ENCODE measurements at regions not wholly inside any gene's neighbourhood (a gene's known extent, or its start where the extent isn't known, plus 50 kb on each side); places are given as distances from the start of the nearest gene placed in this dataset.

DNA sequence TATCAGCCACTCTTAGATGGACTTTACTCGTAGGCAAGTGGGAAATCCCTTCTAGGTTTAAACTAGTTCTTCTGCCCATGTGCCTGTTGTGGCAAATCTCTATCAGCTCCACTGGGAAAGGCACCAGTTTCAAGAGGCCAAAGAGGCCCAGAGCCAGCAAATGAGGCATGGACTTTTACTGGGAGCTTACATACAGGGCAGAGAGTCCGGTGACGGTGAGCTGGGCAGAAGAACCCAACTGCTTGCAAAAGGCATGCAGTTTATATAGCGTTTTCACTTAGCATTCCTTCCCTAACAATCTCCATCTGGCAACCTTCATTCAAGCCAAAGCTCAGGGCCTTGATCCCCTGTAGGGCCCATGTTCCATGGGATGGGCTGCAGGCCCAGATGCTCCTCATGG, 93.0 kb upstream of the C3orf80 start:
- DNase-seq, result peak in 1 of 14 donors; percentile 61

DNA sequence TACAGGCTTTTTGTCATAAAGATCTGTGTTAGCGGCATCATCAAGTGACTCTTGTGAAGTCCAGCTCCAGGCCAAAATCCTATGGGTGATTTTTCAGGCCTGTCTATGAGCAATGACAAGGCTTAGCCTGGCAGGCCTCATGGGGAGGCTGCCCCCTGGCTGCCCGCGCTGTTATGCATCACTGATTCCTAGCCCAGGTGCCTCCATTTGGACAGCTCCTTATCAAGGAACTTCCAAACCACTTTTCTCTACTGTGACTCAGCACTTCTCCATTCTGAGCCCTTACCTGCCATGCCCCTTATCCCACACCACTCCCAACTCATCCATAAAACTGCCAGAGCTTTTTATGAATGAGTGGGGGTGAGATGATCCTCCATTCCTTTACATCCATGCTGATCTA, 91.5 kb upstream of the C3orf80 start:
- DNase-seq, result no peak

DNA sequence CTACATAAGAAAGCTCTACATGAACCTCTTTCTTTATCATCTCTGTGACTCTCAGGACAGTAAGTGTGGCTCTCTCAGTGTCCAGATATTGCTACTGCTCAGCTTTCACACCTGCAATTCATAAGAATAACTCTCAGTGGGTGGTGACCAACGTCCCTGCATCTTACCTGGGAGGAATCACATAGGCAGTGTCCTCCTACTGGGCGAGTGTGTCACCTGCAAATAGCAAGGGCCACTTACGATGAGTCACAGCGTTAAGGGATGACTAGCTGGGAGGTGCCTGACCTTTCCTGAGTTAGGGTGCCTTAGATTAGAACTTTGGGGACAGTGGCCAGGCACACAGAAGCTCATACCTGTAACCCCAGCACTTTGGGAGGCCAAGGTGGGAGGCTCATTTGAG, 90.8 kb upstream of the C3orf80 start:
- DNase-seq, result no peak

DNA sequence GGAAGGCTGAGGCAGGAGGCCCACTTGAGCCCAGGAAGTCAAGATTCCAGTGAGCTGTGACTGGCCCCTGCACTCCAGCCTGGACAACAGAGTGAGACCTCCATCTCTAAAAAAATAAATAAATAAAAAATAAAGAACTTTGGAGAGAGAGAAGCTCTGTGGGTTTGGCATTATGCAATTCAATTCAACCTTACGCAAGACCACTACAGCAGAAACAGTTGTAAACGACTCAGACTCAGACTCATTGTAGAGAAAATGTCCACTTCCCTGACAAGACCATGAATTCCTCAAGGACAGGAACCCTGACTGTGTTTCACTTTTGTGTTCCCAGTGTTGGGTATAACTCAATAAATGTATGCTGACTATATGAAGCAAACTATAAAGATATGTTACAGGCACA, 90.3 kb upstream of the C3orf80 start:
- DNase-seq, result no peak

DNA sequence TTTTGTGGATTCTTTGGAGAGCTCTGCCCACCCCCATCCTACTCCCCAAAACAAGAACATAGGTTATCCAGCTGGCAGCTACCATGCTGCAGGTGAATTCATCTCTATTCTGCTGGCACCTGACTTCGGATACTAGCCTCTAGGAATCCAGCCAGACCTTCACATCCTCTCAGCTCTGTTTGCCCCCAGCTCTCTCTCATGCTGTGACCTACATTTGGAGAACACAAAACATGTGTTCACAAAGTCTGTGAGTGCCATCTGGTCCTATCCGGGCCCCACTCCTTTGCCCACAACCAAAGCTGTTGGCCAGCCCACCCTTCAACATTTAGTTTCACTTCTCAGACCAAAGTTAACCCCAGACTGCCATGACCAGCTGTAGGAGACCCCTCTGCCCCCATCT, 89.4 kb upstream of the C3orf80 start:
- peak in 1 of 14 donors; percentile 83 for DNase-seq

DNA sequence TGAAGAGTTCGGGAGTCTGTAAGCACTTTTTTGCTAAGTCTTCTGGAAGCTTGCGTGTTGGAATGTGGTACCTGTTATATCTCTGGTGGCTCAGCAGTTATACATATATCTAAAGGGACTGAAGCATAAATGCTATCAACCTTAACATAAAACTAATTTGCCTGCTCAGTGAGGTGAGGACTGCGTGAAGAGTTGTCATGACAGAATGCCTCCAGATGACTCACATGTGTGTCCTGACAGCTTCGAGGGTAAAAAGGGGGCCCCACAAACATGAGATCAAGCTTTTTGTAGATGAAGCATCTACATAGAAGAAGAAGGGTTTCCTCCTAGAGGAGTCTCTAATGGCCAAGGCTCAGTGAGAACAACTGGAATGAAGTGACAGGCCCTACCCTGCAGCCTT, 88.8 kb upstream of the C3orf80 start:
- DNase-seq, result no peak

DNA sequence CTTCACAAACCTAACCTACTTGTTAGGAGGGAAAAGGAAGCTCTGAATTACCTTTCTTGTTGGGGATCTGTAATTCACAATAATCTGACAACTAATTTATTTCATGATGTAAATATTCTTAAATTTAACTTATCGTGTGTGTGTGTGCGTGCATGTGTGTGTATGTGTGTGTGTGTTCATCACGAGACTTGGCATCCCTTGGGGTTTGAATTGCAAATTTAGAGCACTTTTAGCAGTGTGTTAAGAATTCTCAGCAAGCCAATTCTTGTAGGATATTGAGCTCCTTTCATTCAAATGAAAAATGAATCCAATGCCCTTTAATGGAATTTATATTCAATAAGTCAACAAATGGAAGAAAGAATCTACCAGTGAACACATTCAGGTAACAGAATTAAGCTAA, 85.9 kb upstream of the C3orf80 start:
- no peak for DNase-seq

DNA sequence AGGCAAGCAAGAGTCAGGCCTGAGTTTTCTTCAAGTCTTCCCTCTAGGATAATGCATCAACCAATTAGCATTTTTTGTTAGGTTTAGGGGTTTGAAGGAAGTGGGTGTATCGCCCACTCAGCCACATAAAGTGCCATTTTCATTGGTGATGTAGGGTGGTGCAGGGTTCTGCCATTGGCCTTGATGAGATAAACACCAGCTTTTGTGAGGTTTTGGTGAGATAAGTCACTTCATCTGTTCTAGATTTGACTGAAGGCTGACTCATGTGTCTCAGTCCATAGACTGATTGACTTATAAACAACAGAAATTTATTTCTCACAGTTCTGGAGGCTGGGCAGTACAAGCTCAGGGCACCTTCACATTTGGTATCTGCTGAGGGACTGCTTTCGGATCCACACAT, 84.5 kb upstream of the C3orf80 start:
- no peak for DNase-seq

DNA sequence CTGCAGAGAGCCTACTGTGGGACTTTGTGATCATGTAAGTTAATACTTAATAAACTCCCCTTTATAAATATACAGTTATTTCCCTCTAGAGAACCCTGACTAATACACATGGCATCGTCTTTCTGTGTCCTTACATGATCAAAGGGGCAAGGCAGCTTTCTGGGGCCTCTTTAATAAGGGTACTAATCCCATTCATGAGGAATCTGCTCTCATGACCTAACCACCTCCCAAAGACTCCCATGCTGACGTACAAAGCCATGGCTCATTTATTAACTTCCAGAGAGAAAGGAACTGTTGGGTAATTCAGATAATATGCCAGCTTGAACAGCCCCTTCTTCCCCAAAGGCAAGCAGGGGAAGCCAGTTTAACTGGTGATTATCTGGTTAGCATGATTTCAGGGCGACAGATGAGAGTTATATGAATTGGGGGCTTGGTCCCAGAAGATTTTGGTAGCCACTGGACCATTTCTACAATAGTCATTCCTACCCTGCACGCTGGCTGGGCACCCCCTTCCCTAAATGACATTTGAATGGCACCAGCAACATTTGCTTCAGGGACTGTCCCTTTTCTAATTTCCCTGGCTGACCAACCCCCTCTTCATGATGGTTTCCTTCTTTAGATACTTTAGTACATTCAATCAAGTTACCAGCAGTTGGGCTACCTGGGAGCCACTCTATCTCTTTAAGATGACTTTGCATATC, 83.6 kb upstream of the C3orf80 start:
- DNase-seq, result no peak

DNA sequence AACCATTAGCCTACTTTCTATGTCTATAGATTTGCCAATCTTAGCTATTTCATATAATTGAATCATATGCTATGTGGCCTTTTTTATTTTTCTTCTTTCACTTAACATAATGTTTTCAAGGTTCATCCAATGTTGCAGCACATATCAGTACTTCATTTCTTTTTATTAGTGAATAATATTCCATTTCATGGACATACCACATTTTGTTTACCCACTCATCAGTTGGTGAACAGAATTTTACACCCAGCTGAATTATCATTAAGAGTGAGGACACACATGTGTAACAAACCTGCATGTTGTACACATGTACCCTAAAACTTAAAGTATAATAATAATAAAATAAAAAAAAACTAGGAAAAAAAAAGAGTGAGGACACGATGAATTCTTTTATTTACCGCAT, 81.7 kb upstream of the C3orf80 start:
- DNase-seq, result no peak

DNA sequence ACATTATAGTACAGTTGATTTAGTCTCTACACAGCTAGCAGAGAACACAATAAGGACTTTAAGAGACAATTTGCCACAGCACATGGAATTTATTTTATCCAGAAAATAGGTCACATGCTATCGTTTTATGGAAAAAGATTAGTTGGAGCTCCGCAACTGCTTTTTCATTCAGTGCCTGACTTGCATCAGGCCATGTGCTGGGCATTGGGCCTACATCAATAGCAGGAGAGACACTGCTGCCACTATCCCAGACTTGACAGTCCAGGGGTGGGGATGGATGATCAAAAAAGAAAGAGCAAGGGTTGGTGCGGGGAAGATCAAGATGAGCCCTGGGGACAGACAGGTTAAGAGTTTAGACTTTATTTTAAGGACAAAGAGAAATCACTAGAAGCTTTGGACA, 75.2 kb upstream of the C3orf80 start:
- no peak for DNase-seq

DNA sequence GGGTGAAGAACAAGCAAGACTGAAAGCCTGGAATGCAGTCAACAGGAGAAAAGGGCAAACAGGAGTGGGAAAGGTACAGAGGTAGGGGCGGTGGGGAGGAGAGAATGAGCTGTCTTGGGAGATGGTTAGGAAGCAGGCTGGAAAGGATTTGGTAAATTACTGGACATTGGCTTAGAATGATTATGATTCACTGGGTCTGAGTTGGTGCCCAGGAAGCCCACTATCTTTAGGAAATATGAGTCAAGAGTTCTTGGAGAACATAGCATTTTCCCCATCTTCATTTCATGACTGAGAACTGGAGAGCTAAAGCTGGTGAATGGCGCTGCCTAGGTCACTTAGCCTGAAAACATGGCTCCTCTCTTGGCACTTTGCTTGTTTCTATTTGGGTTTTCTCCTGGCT, 74.7 kb upstream of the C3orf80 start:
- DNase-seq, result no peak

DNA sequence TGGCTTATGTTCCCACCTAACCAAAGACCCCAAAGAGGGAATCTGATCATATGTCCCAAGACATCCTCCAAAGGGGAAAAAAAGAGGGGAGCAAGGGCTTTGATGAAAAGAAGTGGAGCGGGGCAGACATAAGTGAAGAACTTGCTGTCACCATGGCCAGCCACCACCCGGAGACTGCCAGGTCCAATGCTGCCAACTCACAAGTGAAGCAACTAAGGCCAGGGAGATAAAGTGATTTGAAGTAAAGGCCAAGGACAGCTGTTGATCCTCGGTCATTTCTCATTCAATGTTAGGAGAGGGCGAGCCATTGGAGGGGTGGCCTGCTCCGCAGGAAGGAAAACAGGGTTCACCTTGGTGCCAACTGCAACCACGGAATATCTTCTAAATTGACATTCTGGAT, 72.6 kb upstream of the C3orf80 start:
- DNase-seq, result no peak

DNA sequence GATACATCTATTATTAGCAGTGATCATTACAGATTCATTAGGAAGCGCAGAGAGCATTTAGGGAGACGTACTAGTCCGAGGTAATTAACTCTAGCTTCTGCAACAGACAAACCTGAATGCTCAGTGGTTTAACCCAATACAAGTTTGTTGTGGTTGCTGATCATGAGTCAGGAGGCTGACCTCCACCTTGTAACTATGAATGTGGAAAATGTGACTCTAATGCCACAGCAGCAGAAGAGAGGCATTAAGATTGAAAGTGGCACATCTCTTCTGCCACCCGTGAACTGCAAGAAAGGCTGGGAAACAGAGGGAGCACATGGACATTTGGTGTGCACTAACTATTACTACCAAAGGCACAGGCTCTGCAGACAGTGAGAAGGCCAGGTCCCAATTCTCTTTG, 71.2 kb upstream of the C3orf80 start:
- DNase-seq, result no peak

DNA sequence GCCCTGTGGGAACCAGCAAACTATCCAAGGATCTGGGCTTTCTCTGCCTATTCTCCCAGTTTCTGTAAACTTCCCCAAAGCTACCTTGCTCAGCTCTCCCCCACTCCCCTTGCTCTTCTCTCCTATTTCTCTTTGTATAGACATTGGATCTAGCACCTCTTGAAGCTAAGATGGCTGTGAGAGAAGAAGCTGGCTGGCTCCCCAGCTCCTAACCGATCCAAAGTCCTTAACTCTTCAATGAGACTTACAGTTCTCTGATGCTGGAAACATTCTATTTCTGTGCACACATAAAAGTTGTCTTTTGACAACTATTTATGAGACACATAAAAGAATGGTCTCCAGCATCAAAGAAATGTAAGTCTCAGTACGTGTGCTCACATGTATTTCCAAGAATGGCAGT, 70.6 kb upstream of the C3orf80 start:
- no peak for DNase-seq

DNA sequence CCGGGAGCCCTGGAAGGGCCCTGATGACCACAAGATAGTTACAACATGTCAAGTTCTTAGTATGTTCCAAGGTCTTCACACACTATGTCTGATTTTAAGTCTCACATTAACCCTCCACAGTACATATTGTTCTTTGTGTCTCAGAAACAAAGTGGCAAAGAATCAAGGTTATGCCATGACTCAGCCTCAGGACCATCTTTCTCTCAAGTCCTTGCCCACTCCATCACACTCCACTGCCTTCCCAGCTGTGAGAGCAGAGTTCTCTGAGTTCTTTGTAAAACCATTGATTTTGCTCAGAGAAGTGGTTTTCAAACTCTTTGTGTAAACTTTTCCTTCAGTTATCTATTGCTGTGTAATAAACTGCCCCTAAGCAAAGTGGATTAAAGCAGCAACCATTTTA, 67.9 kb upstream of the C3orf80 start:
- no peak for DNase-seq

DNA sequence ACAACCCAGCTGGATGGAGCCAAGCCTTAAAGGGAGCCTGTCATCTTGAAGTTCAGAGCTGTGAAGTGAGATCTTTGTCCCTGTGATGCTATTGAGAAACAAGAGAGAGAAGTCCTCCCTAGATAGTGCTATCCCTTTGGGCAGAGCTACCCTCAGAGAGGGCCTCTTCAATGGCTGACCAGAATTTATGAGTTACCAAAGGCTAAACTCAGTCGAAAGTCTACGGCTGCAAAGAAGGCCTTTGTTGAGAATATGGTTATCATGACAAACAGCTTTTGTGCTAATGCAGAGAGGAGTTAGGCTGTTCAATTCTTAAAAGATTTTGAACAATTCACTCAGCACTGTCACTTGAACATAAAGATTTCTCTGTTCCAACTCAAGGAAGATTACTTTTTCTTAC, 65.9 kb upstream of the C3orf80 start:
- DNase-seq, result no peak

DNA sequence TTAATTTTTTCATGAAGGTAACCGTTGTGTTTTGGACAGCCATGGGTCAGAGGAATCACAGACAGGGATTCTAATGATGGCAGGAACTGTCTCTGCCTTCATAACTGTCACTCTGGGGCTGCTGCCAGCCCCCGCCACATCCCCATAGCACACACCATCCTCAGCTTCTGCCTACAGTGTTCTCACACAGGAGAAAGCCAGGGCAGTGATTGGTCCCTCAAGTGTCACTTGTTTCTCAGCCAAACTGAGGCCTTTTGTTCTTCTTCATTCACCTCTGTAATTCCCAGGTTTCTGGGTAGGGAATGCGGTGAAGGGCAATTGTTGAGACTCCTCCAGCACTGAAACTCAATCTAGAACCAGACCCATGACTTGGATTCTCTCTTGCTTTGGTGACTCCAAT, 65.4 kb upstream of the C3orf80 start:
- no peak for DNase-seq

DNA sequence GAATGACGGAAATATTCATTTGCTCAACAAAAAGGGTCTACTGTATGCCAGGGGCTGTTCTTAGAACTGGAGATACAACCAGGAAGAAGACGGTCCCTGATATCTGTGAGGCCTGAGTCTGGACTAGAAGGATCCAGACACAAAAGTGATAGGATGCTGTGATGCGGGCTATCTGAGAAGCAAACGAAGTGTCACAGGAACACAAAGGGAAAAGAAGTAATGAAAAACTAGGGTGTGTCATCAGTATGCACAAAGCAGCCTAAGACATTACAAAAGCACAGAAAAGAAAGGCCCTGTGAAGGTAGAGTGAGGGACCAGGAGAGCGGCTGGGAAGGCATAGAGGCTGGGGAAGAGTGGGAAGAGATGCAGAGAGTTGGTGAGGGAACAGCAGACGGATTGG, 63.3 kb upstream of the C3orf80 start:
- no peak for DNase-seq

DNA sequence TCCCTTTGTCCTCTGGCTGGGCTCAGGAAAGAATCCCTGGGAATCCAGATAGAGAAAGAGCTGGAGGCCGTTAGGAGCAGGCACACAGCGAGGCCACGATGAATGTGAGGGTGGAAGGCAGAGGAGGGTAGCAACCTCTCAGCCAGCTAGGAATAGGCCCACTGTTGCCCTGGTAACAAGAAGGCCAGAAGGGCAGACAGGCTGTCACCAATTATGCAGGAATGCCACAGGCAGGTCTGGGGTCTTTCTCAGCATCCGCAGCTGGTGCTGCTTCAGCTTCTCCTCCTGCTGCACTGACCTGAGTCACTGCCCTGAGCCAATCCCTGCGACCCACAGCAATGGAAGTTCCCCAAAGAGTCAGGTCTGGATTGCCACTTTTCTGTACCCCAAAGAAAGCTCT, 62.8 kb upstream of the C3orf80 start:
- no peak for DNase-seq

DNA sequence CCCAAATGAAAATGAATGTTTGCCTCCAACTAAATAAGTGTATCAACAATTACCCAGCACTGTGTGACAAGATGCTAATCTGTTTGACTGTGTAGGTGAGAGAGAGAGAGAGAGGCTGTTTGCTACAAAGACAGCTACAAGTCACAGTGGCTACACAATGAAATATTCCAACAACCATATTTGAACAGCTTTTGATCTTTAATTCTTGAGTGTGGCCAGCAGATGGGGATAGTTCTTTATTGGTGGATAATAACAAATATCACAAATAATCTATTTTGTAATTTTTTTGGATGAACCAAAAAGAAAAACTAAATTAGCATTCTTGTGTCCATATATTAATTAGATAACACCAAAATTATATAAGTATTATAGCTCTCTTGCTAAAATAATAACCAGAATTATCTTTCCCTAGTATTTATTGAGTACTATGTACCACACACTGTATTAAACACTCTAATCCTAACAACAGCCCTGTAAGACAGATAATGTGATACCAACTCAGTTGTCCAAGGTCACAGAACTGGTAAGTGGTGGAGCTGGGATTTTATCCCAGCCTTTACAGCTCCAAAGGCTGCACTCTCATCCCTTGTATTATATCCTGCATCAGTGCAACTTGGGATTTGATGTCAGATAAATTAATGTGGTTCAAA, 61.9 kb upstream of the C3orf80 start:
- no peak for DNase-seq

DNA sequence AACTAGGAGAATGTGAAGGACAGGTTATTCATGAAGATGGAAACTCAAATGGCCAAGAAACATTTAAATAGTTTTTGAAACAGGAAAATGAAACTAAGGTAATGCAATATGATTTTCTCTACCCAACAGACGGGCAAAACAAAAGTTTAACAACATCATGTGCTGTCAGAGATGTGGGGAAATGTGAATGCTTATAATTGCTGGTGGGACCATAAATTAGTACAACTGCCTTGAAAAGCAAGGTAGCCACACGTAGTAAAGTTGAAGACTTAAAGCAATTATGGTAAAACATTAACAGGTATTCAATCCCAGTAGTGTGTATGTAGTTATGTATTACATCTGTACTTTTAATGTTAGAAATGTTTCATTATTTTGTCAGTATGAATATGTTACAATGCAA, 57.0 kb upstream of the C3orf80 start:
- DNase-seq, result no peak

DNA sequence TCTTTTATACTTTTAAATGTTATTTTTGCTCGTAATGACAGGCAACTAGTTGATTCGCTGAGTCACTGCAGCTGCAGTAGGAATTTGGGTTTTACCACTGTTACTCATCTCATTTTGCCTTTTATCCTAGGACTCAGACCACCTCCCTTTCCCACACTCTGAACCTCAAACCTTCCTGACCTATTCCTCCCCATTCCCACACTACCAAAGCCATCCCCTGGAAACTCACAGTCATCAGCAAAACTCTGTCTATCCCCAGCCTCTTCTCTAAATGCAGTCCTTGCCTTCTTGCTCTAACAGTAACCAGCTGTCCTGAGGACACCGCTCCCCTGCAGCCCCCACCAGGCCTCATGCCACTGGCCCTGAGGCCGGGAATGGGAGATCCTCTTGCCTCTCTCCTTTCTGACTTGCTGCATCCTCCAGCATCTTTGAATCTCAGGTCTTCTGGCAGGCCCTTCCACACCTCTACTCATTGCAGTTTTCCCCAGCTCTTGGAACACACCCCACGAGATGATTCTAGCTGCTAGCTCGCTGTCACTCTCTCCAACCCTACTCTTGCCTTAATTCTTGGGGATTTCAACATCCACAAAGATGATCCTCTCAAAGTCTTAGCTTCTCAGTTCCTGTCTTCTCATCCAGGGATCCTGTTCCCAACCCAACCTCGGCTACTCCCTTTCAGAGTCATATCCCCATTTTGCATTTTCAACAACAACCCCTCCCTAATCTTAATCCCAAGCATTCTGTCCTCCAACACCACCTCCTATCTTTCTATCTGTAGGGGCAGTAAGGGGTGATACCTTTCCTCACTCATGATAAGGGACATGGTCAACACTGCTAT, 55.9 kb upstream of the C3orf80 start:
- DNase-seq, result no peak
